HG02970 (cell line): ENCODE measurements at regions not wholly inside any gene's neighbourhood (a gene's known extent, or its start where the extent isn't known, plus 50 kb on each side); places are given as distances from the start of the nearest gene placed in this dataset.
"Not testable (repeated sequence)": the region's sequence is repeated elsewhere in the genome, so short reads cannot be mapped to it uniquely, and the experiment has no call there.

Experiments used
- ATAC-seq: cut with Tn5 transposase; IDR thresholded peaks from one replicate; pipeline ENCODE4 v1.9.1; 2021; ENCODE audit warnings: mild to moderate bottlenecking, moderate library complexity, moderate number of reproducible peaks; ENCODE audit not compliant: unreplicated experiment, low FRiP score

DNA sequence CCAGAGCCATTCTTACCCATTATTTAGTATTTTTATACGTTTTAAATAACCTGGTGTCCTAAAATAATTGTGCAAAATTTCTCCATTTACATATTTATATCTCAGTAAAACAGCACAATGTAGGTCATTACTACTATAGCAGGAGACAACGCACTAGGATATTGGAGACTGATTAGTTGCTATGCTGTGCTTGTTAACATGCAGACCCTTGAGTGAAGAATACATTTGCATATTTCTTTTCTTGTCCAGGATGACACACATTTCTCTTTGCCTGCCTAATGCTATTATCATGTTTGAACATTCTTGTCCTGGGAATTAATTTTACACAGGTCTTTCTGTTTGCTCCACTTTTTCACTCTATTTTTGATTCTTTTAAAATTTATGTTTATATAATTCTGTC, 823.8 kb upstream of the ATXN8OS start:
- no peak for ATAC-seq

DNA sequence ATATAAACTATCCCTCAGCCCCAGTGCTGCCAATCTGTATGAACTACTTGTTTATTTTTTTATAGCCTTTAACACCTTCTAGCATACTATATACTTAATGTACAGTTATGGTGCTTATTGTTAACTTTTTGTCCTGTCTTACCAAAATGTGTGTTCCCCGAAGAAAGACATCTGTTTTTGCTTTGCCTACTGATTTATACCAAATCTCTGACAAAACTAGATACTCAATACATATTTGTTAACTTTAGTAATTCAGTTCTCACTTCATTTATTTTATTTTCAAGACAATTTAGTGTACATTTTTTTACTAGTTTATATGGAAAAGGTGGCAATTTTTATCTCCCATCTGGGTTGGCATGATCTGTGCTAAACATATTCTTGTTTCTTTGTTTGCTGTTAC, 824.3 kb upstream of the ATXN8OS start:
- no peak for ATAC-seq

DNA sequence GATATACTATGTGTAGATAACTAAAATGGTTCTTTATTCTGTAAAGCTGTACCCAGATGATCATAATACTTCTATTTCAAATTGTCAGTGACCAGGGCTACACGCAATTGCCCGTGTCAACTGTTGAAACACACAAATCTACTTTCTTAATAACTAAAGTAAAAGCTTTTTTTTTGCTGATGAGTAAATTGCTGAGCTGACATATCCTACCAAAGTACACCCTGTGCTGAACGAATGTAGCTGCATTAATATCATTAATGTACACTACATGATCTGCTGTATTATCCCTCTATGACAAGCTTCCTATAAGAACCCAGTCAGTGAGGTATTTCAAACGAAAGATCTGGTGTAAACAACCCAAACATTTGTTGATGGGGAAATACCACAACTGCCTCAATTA, 827.2 kb upstream of the ATXN8OS start:
- no peak for ATAC-seq

- ATAC-seq: no peak
Measured at GRCh38 chr13:69279213-69279612, 828.4 kb upstream of the ATXN8OS start.

GRCh38 chr13:69274231-69274630, 833.4 kb upstream of the ATXN8OS start:
- no peak for ATAC-seq

GRCh38 chr13:69264362-69265334, 843.0 kb upstream of the ATXN8OS start:
- no peak for ATAC-seq

DNA sequence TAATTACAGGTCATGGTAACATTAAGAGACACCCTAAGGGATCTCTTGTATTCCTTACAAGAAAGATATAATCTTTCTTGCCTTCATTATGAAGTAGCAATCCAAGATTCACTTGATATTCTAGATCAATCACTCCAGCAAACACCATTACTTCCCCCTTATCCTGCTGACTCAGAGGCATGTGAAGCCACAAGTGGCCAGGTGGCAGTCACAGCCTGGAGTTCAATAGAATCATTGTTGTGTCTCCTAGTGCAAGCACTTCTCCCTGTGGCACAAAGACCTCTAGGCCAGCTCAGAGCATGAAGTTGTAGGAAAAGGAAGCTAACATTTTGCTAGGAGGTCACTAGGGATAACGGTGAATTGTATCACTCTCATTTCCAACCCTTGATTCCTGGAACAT, 864.3 kb upstream of the ATXN8OS start:
- no peak for ATAC-seq

DNA sequence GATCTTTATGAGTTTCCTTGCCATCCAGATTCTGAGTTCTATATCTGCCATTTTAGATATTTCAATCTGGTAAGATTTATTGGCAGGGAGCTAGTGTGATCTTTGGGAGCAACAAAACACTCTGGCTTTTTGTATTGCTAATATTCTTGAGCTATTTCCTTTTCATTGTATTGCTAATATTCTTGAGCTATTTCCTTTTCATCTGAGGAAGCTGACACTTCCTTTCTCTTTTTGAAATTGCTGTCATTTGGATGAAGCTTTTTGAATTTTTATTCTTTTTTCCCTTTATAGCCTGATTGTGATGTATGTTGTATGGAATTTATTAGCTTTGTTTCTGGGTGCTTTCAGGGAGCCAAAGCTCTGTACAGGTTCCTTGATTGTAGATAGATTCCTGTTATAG, 873.5 kb upstream of the ATXN8OS start:
- no peak for ATAC-seq

GRCh38 chr13:69226427-69226826, 881.2 kb upstream of the ATXN8OS start:
- ATAC-seq: no peak

DNA sequence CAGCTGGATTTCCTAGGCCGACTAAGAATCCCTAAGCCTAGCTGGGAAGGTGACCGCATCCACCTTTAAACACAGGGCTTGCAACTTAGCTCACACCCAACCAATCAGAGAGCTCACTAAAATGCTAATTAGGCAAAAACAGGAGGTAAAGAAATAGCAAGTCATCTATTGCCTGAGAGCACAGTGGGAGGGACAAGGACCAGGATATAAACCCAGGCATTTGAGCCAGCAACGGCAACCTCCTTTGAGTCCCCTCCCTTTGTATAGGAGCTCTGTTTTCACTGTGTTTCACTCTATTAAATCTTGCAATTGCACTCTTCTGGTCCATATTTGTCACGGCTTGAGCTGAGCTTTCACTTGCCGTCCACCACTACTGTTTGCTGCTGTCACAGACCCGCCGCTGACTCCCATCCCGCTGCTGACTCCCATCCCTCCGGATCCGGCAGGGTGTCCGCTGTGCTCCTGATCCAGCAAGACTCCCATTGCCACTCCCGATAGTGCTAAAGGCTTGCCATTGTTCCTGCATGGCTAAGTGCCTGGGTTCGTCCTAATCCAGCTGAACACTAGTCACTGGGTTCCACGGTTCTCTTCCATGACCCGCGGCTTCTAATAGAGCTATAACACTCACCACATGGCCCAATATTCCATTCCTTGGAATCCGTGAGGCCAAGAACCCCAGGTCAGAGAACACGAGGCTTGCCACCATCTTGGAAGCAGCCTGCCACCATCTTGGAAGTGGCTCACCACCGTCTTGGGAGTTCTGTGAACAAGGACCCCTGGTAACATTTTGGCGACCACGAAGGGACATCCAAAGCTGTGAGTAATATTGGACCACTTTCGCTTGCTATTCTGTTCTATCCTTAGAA, 885.8 kb upstream of the ATXN8OS start:
- not testable (repeated sequence) for ATAC-seq

DNA sequence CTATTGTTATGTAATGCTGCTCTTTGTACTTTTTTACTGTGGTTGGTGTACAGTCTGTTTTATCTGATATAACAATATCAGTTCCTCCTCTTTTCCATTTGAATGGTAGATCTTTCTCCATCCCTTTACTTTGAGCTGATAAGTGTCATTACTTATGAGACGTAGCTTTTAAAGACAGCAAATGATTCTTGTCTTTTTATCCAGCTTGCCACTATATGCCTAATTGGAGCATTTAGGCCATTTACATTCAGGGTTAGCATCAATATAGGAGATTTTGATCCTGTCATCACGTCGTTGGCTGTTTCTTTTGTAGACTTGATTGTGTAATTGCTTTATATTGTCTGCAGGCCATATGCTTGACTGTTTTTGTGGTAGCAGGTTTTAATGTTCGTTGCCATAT, 894.2 kb upstream of the ATXN8OS start:
- no peak for ATAC-seq

GRCh38 chr13:69204620-69205019, 903.0 kb upstream of the ATXN8OS start:
- no peak for ATAC-seq

DNA sequence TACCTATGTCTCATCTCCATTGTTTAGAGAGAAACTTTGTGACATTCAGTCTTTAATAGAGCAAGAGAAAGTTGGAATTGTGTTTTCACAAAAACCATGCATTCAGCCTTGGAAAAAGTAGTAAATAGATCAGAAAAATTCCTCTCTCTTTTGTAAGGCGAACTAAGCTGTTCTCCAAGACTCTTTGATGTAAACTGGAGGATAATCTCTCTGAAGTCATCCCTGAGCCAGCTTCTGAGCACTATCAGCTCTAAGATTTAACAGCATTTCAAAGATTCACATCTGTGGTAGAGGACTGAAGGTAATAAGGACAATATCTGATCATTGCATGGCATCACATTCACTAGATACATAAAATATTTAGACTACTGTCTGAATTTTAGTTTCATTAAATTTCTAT, 904.6 kb upstream of the ATXN8OS start:
- ATAC-seq: no peak

GRCh38 chr13:69199664-69200063, 908.0 kb upstream of the ATXN8OS start:
- no peak for ATAC-seq

DNA sequence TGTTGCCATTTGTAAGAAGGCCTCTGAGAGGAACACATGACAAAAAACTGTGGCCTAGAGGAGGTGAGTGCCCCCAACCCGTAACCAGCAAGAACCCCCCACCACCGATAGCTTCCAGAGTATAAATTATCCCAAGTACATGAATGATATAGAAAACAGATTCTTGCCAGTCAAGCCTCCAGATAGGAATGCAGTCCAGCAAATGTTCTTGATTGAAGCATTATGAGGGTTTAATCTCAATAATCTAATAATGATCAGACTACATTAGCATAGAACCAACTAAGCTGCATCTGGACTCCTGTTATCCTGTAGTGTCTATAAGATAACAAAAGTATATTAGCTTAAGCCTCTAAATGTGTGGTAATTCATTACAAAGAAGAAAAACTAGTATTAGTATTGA, 908.9 kb upstream of the ATXN8OS start:
- ATAC-seq: no peak

DNA sequence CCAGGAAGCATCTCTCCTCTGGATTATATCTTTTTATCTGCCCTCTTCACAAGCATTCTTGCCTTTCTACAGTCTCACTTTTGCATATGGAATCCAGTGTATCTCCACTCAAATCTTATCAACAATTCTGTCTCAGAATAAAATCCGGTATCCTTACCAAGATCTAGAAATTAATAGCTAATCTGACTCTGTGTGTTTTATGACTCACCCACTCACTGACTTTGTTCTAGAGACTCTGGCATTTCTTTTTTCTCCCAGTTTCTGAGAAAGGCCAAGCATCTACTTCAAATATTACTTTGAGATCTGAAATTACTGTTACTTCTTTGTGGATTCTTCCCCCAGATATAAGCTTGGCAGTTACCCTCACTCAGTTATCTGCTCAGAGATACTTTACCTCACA, 913.5 kb upstream of the ATXN8OS start:
- no peak for ATAC-seq

GRCh38 chr13:69180034-69180433, 927.6 kb upstream of the ATXN8OS start:
- no peak for ATAC-seq

DNA sequence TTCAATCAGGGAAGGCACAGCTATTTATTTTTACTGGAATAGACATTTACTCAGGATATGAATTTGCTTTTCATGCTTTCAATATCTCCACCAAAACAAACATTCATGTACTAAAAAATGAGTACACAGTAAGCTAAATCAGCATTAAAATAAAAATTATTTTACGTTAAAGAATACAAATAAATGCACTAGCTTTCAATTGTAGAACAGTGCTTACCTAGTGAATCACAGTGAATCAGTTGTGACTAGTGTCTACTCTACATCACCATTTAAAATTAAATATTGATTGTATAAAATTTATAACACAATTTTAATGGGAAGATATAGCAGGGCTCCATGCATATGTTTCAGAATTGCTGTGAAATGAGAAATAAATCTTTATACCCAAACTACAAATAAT, 929.6 kb upstream of the ATXN8OS start:
- ATAC-seq: no peak

DNA sequence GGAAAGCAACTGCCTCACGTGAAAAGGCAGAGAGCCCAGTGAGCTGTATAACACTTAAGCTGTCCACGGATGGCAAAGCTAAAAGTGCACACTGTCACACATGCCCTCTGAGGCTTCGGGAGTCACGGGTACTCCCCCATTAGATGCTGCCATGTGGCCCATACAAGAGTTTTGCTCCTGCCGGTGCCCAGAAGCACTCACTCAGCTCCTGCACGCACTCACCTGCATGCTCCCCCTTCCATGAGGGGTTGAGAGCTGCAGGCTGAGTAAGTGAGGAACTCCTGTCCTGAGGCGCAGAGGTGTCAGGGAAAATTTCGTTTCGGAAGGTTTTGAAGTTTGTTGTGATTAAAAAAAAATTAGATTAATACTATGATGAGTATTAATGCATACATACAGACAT, 939.2 kb upstream of the ATXN8OS start:
- ATAC-seq: no peak

DNA sequence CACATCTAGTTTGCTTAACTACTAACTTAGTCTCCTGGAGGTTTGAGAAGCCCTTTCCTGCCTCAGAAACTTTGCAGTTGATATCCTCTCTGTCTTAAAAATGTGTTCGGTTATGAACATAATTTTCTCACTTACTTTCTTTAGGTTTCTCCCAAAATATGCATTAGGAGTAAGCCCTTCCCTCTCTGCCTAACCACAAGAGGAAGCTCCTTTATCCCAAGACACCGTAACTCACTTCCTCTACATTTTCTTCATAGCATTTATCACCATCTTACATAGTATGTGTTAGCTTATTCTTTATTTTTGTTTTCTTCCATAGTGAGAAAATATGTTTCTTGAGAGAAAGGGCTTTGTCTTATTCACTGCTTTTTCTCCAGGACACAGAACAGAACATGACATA, 952.5 kb upstream of the ATXN8OS start:
- no peak for ATAC-seq

DNA sequence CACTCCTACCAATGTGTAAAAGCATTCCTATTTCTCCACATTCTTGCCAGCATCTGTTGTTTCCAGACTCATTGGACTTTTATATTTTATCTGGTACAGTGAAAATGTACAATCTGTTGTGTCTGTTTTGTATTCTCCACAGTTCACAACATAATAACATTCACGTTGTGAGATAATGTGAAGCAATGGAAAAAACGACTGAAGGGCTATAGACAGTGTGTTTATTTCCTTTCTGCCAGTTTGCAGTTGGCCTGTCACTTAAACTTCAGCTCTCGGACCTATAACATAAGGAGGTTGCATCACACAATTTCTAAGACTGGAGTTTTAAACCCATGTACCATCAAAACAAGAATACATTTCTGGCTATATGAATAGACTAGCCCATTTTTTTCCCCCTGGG, 965.5 kb upstream of the ATXN8OS start:
- no peak for ATAC-seq
